OCI-LY7 (cell line): ENCODE measurements at regions not wholly inside any gene's neighbourhood (a gene's known extent, or its start where the extent isn't known, plus 50 kb on each side); places are given as distances from the start of the nearest gene placed in this dataset.

Experiments
- CTCF ChIP-seq: fragments of 200-600 bp; sonication (generic); conservative IDR thresholded peaks from 2 replicates; pipeline ENCODE4 v1.5.1; 2014; ENCODE audit warnings: mild to moderate bottlenecking, antibody characterized with exemption, low read length, moderate library complexity, mixed read lengths
- EZH2phosphoT487 ChIP-seq: fragments of 200-600 bp; sonication (generic); IDR thresholded peaks from 2 replicates; pipeline ENCODE4 v1.6.1; 2018; ENCODE audit warnings: low read depth, borderline replicate concordance, mild to moderate bottlenecking, mixed run types, antibody characterized with exemption, low read length, moderate library complexity, mixed read lengths

GRCh38 chr2:196546151-196546919 is 93.2 kb upstream of the CCDC150 start:
- TF ChIP-seq CTCF (no peak), EZH2phosphoT487 (no peak)
